ENCODE measurements at regions not wholly inside any gene's neighbourhood (a gene's known extent, or its start where the extent isn't known, plus 50 kb on each side); places are given as distances from the start of the nearest gene placed in this dataset.

DNA sequence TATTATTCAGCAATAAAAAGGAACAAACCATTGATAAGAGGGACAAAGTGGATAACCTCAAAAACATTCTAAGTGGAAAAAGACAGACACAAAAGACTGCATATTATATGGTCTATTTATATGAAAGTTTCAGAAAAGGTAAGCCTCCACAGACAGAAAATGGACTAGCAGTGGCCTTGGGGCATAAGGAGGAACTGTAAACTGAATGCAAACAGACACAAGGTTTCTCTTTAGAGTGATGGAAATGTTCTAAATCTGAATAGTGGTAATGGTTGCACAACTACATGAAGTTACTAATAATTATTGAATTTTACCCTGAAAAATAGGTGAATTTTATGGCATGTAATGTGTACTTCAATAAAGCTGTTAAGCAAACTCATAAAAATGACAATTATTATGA, 286.3 kb upstream of the PAPPA start:
- Mint-ChIP-seq H3K4me1 (ENCODE audit: low read depth, unreplicated experiment) (no peaks in the 10 kb centered on the region), H3K27me3 (ENCODE audit: unreplicated experiment) (no peaks in the 10 kb centered on the region), H3K36me3 (ENCODE audit: insufficient read depth, unreplicated experiment) (no peaks in the 10 kb centered on the region), H3K4me3 (ENCODE audit: low read depth, unreplicated experiment) (no peak overlapping the region), H3K9me3 (ENCODE audit: low read depth, unreplicated experiment) (no peaks in the 10 kb centered on the region), H3K27ac (ENCODE audit: unreplicated experiment) (no peak overlapping the region)
- BruUV-seq (replicated peaks) = no TSS peak
- CTCF ChIA-PET = no interaction called here
- TF ChIP-seq, protein P1, sequence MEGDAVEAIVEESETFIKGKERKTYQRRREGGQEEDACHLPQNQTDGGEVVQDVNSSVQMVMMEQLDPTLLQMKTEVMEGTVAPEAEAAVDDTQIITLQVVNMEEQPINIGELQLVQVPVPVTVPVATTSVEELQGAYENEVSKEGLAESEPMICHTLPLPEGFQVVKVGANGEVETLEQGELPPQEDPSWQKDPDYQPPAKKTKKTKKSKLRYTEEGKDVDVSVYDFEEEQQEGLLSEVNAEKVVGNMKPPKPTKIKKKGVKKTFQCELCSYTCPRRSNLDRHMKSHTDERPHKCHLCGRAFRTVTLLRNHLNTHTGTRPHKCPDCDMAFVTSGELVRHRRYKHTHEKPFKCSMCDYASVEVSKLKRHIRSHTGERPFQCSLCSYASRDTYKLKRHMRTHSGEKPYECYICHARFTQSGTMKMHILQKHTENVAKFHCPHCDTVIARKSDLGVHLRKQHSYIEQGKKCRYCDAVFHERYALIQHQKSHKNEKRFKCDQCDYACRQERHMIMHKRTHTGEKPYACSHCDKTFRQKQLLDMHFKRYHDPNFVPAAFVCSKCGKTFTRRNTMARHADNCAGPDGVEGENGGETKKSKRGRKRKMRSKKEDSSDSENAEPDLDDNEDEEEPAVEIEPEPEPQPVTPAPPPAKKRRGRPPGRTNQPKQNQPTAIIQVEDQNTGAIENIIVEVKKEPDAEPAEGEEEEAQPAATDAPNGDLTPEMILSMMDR (IDR thresholded peaks at IDR 0.05; ENCODE audit: unreplicated experiment) = no peak
- intact Hi-C loops (cut with micrococcal nuclease; ENCODE audit: unreplicated experiment) = no loop called here
- no peak for DNase-seq

DNA sequence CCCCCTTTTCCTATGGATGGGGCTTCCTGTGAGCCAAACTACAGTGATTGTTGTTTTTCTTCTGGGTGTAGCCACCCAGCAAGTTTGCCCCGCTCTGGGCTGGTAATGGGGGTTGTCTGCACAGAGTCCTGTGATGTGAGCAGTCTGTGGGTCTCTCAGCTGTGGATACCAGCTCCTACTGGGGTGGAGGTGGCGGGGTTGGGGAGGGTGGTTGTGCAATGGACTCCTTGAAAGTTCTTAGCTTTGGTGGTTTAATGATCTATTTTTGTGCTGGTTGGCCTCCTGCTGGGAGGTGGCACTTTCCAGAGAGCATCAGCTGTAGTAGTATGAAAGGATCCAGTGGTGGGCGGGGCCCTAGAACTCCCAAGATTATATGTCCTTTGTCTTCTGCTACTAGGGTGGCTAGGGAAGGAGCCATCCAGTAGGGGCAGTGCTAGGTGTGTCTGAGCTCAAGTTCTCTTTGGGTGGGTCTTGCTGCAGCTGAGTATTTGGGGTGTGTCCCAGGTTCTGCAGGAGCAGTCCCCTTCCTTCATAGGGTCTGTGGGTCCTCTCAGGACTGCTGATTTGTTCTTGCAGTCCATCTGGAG, 275.6 kb upstream of the PAPPA start:
- no peak for DNase-seq
- Mint-ChIP-seq H3K4me1 (ENCODE audit: low read depth, unreplicated experiment) (no peaks in the 10 kb centered on the region), H3K9me3 (ENCODE audit: low read depth, unreplicated experiment) (peaks cover 11% of the 10 kb centered on the region), H3K4me3 (ENCODE audit: low read depth, unreplicated experiment) (no peak overlapping the region), H3K36me3 (ENCODE audit: insufficient read depth, unreplicated experiment) (no peaks in the 10 kb centered on the region), H3K27me3 (ENCODE audit: unreplicated experiment) (no peaks in the 10 kb centered on the region), H3K27ac (ENCODE audit: unreplicated experiment) (no peak overlapping the region)
- intact Hi-C loops (cut with micrococcal nuclease; ENCODE audit: unreplicated experiment) = no loop called here
- no TSS peak for BruUV-seq (replicated peaks)
- TF ChIP-seq, protein P1 (IDR thresholded peaks at IDR 0.05; ENCODE audit: unreplicated experiment) = no peak
- CTCF ChIA-PET = no interaction called here

DNA sequence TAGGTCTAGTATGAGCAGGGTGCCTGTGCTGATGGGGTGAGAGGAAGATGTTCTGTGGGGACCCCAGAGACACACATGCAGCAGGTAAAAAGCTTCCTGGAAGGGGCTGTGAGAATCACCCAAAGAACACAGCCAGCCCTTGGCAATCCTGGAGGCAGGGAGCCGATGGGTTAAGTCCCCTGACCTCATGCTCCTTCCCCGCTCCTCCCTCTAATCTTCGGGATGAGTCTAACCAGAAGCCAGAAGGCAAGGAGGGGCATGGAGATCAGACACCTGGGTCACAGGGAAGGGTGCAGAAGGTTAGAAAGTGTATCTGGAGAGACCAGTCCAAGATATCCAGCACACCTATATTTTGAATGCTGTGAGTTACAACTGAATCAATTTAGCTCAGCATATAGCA, 274.1 kb upstream of the PAPPA start:
- Mint-ChIP-seq H3K4me3 (ENCODE audit: low read depth, unreplicated experiment) (no peak overlapping the region), H3K27ac (ENCODE audit: unreplicated experiment) (no peak overlapping the region), H3K27me3 (ENCODE audit: unreplicated experiment) (no peaks in the 10 kb centered on the region), H3K4me1 (ENCODE audit: low read depth, unreplicated experiment) (no peaks in the 10 kb centered on the region), H3K9me3 (ENCODE audit: low read depth, unreplicated experiment) (peaks cover 8% of the 10 kb centered on the region), H3K36me3 (ENCODE audit: insufficient read depth, unreplicated experiment) (no peaks in the 10 kb centered on the region)
- CTCF ChIA-PET = no interaction called here
- no peak for DNase-seq
- intact Hi-C loops (cut with micrococcal nuclease; ENCODE audit: unreplicated experiment) = no loop called here
- BruUV-seq (replicated peaks) = no TSS peak
- TF ChIP-seq, protein P1 (IDR thresholded peaks at IDR 0.05; ENCODE audit: unreplicated experiment) = no peak

DNA sequence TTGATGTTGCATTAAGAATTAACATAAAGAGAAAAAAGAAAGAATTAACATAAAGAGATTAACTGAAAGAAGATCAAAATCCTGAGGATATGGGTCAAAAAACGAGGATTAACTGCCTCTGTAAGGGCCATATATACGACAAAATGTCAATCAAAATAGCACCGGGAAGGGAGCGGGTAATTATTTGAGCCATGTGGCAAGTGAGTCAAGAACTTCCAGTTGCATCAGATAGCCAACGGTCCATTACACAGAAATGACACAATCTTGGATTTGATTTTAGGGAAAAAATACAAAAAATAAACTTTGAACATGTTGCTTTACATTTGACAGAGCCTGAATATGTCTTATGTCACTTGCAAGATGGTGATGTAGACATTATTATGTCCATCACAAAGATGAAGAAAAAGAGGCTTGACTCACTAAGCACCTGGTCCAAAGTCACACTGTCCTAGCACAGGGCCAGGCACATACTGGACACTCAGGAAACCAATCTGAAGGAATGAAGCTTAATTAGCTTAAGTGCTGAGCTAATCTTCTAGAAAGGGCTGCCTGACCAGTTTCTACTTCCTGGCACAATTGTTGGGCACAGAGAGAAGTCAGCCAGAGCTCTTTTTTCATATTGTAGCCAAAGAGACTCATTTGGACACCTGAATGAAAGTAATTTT, 273.2 kb upstream of the PAPPA start:
- TF ChIP-seq, protein P1 (IDR thresholded peaks at IDR 0.05; ENCODE audit: unreplicated experiment) = no peak
- Mint-ChIP-seq H3K4me1 (ENCODE audit: low read depth, unreplicated experiment) (no peaks in the 10 kb centered on the region), H3K27ac (ENCODE audit: unreplicated experiment) (no peak overlapping the region), H3K4me3 (ENCODE audit: low read depth, unreplicated experiment) (no peak overlapping the region), H3K9me3 (ENCODE audit: low read depth, unreplicated experiment) (peaks cover 6% of the 10 kb centered on the region), H3K27me3 (ENCODE audit: unreplicated experiment) (no peaks in the 10 kb centered on the region), H3K36me3 (ENCODE audit: insufficient read depth, unreplicated experiment) (no peaks in the 10 kb centered on the region)
- CTCF ChIA-PET = no interaction called here
- no peak for DNase-seq
- no TSS peak for BruUV-seq (replicated peaks)
- intact Hi-C loops (cut with micrococcal nuclease; ENCODE audit: unreplicated experiment) = loop anchor here (5.0 to 10.0 kb wide), 4 partner anchors 232 to 782 kb away; partner anchors contain the start of gene PAPPA

Data from Calu3 (cell line).